ENCODE measurements at regions not wholly inside any gene's neighbourhood (a gene's known extent, or its start where the extent isn't known, plus 50 kb on each side); places are given as distances from the start of the nearest gene placed in this dataset.

- TF ChIP-seq CTCF (IDR thresholded peaks at IDR 0.05; ENCODE audit: insufficient read depth, low read depth, low read length) (no peak), EZH2 (IDR thresholded peaks at IDR 0.05; ENCODE audit: insufficient read depth, low read length) (no peak)
Observed at GRCh38 chr10:83083831-83084230, 1055.5 kb upstream of the GHITM start.
